ENCODE measurements at regions not wholly inside any gene's neighbourhood (a gene's known extent, or its start where the extent isn't known, plus 50 kb on each side); places are given as distances from the start of the nearest gene placed in this dataset.

- no peak for DNase-seq (ENCODE audit: low read depth)
Measured at GRCh38 chr10:65847436-65848230, 1078.2 kb upstream of the LRRTM3 start.

- no peak for DNase-seq (ENCODE audit: low read depth)
Measured at GRCh38 chr10:65858841-65859240, 1067.0 kb upstream of the LRRTM3 start.

- no peak for DNase-seq (ENCODE audit: low read depth)
Measured at GRCh38 chr10:65861249-65861648, 1064.6 kb upstream of the LRRTM3 start.

Measured in RPMI7951 (cell line).